Smooth muscle cell (in vitro differentiated cells): ENCODE measurements at regions not wholly inside any gene's neighbourhood (a gene's known extent, or its start where the extent isn't known, plus 50 kb on each side); places are given as distances from the start of the nearest gene placed in this dataset.

Source experiments
- DNase-seq: peaks from one replicate; lab custom pipeline; 2025; ENCODE audit not compliant: unreplicated experiment; lab: John Stamatoyannopoulos, UW
- H2AFZ ChIP-seq: fragments of 200-600 bp; sonication (generic); 2 replicates; pipeline ENCODE4 v1.6.0; 2016; ENCODE audit warnings: antibody characterized with exemption, low read depth, mild to moderate bottlenecking
- H3F3A ChIP-seq: fragments of 200-600 bp; sonication (generic); 2 replicates; pipeline ENCODE4 v1.6.0; 2017; ENCODE audit warnings: antibody characterized with exemption, low read depth
- H3K27ac ChIP-seq: fragments of 200-600 bp; sonication (generic); 2 replicates; pipeline ENCODE4 v1.5.1; 2016; ENCODE audit warnings: low read depth, mild to moderate bottlenecking
- H3K27me3 ChIP-seq: fragments of 200-600 bp; sonication (generic); 2 replicates; pipeline ENCODE4 v1.6.1; 2016; ENCODE audit warnings: low read depth, mild to moderate bottlenecking
- H3K36me3 ChIP-seq: fragments of 200-600 bp; sonication (generic); 2 replicates; pipeline ENCODE4 v1.5.1; 2016; ENCODE audit warnings: low read depth
- H3K4me1 ChIP-seq: fragments of 200-600 bp; sonication (generic); 2 replicates; pipeline ENCODE4 v1.5.1; 2016; ENCODE audit warnings: low read depth
- H3K4me2 ChIP-seq: fragments of 200-600 bp; sonication (generic); 2 replicates; pipeline ENCODE4 v1.6.0; 2016; ENCODE audit warnings: mild to moderate bottlenecking
- H3K4me3 ChIP-seq: fragments of 200-600 bp; sonication (generic); 2 replicates; pipeline ENCODE4 v1.5.1; 2016; ENCODE audit warnings: mild to moderate bottlenecking
- H3K79me2 ChIP-seq: fragments of 200-600 bp; sonication (generic); 2 replicates; pipeline ENCODE4 v1.6.0; 2016; ENCODE audit warnings: low read depth, mild to moderate bottlenecking
- H3K9ac ChIP-seq: fragments of 200-600 bp; sonication (generic); 2 replicates; pipeline ENCODE4 v1.6.0; 2016; ENCODE audit warnings: low read depth
- H3K9me3 ChIP-seq: fragments of 200-600 bp; sonication (generic); replicated peaks from 2 replicates; pipeline ENCODE4 v1.5.1; 2016; ENCODE audit warnings: low read depth
- H4K20me1 ChIP-seq: fragments of 200-600 bp; sonication (generic); 2 replicates; pipeline ENCODE4 v1.6.0; 2016; ENCODE audit warnings: low read depth
- WGBS: methylation state at CpG from one replicate; pipeline ENCODE4 v1.1.7; 2016; ENCODE audit warnings: low lambda C conversion rate; 5-methylcytosine and 5-hydroxymethylcytosine counted together
- TF ChIP-seq, protein P1 (sequence below): fragments of 200-600 bp; sonication (generic); IDR thresholded peaks from 2 replicates; pipeline ENCODE4 v1.5.1; 2017; ENCODE audit warnings: borderline replicate concordance, mild to moderate bottlenecking, antibody characterized with exemption; ENCODE audit not compliant: insufficient read depth, poor library complexity, severe bottlenecking

GRCh38 chr2:153622285-153622684 lies 143.7 kb upstream of the RPRM start:
- Histone ChIP-seq H3K27me3 (no peaks in the 10 kb centered on the region), H3F3A (no peaks in the 10 kb centered on the region), H3K9ac (no peak overlapping the region), H3K27ac (no peak overlapping the region), H3K4me3 (no peak overlapping the region), H3K4me1 (no peaks in the 10 kb centered on the region), H3K36me3 (no peaks in the 10 kb centered on the region), H4K20me1 (no peaks in the 10 kb centered on the region), H3K79me2 (no peaks in the 10 kb centered on the region), H3K9me3 (no peaks in the 10 kb centered on the region), H2AFZ (no peak overlapping the region), H3K4me2 (no peak overlapping the region)
- WGBS = 48% methylated on average over 4 of the region's 4 CpGs
- DNase-seq = no peak
- TF ChIP-seq, protein P1, sequence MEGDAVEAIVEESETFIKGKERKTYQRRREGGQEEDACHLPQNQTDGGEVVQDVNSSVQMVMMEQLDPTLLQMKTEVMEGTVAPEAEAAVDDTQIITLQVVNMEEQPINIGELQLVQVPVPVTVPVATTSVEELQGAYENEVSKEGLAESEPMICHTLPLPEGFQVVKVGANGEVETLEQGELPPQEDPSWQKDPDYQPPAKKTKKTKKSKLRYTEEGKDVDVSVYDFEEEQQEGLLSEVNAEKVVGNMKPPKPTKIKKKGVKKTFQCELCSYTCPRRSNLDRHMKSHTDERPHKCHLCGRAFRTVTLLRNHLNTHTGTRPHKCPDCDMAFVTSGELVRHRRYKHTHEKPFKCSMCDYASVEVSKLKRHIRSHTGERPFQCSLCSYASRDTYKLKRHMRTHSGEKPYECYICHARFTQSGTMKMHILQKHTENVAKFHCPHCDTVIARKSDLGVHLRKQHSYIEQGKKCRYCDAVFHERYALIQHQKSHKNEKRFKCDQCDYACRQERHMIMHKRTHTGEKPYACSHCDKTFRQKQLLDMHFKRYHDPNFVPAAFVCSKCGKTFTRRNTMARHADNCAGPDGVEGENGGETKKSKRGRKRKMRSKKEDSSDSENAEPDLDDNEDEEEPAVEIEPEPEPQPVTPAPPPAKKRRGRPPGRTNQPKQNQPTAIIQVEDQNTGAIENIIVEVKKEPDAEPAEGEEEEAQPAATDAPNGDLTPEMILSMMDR = peak; percentile 55

DNA sequence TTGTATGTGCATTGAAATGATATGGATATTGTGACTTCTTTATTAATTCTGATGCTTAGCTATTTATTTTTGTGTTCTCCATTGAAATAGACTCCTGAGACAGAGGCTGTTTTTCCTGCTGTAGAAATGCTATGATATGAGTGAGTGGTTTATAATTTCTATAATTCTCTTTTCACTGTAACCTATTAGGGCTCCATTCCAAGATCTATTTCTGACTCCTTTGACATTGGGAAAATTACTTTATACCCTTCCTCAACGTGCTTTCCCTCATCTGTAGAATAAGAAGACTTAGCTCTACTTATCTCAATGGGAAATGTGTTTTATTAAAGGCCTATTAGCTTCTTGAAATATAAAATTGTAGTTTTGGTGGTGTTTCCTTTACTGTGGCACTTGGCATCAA lies 144.5 kb upstream of the RPRM start:
- Histone ChIP-seq H4K20me1 (no peaks in the 10 kb centered on the region), H3K27ac (no peak overlapping the region), H3K4me2 (no peak overlapping the region), H3F3A (no peaks in the 10 kb centered on the region), H3K9ac (no peak overlapping the region), H3K27me3 (no peaks in the 10 kb centered on the region), H3K4me1 (no peaks in the 10 kb centered on the region), H3K36me3 (no peaks in the 10 kb centered on the region), H3K9me3 (no peaks in the 10 kb centered on the region), H3K79me2 (no peaks in the 10 kb centered on the region), H2AFZ (no peak overlapping the region), H3K4me3 (no peak overlapping the region)
- TF ChIP-seq, protein P1 = no peak
- 68% methylated on average over 1 of the region's 1 CpG for WGBS
- no peak for DNase-seq

GRCh38 chr2:153626676-153627075 lies 148.1 kb upstream of the RPRM start:
- no peaks in the 10 kb centered on the region for H3K4me1 ChIP-seq
- H4K20me1 ChIP-seq = no peaks in the 10 kb centered on the region
- H3K9ac ChIP-seq = no peak overlapping the region
- no peak for DNase-seq
- no peak overlapping the region for H2AFZ ChIP-seq
- 84% methylated on average over 2 of the region's 2 CpGs for WGBS
- H3K27ac ChIP-seq = no peak overlapping the region
- H3F3A ChIP-seq = no peaks in the 10 kb centered on the region
- no peaks in the 10 kb centered on the region for H3K36me3 ChIP-seq
- no peaks in the 10 kb centered on the region for H3K27me3 ChIP-seq
- no peak overlapping the region for H3K4me2 ChIP-seq
- no peaks in the 10 kb centered on the region for H3K79me2 ChIP-seq
- H3K4me3 ChIP-seq = no peak overlapping the region
- H3K9me3 ChIP-seq = no peaks in the 10 kb centered on the region
- TF ChIP-seq, protein P1 = no peak

GRCh38 chr2:153635494-153635893 lies 156.9 kb upstream of the RPRM start:
- no peaks in the 10 kb centered on the region for H3K4me1 ChIP-seq
- no peaks in the 10 kb centered on the region for H3K79me2 ChIP-seq
- H2AFZ ChIP-seq = no peak overlapping the region
- no peaks in the 10 kb centered on the region for H3K27me3 ChIP-seq
- 91% methylated on average over 2 of the region's 2 CpGs for WGBS
- H3K4me3 ChIP-seq = no peak overlapping the region
- no peaks in the 10 kb centered on the region for H3K9me3 ChIP-seq
- H3K36me3 ChIP-seq = no peaks in the 10 kb centered on the region
- no peak for DNase-seq
- TF ChIP-seq, protein P1 = no peak
- no peaks in the 10 kb centered on the region for H3F3A ChIP-seq
- H3K27ac ChIP-seq = no peak overlapping the region
- no peak overlapping the region for H3K4me2 ChIP-seq
- no peaks in the 10 kb centered on the region for H4K20me1 ChIP-seq
- no peak overlapping the region for H3K9ac ChIP-seq
